ENCODE measurements at regions not wholly inside any gene's neighbourhood (a gene's known extent, or its start where the extent isn't known, plus 50 kb on each side); places are given as distances from the start of the nearest gene placed in this dataset.

DNA sequence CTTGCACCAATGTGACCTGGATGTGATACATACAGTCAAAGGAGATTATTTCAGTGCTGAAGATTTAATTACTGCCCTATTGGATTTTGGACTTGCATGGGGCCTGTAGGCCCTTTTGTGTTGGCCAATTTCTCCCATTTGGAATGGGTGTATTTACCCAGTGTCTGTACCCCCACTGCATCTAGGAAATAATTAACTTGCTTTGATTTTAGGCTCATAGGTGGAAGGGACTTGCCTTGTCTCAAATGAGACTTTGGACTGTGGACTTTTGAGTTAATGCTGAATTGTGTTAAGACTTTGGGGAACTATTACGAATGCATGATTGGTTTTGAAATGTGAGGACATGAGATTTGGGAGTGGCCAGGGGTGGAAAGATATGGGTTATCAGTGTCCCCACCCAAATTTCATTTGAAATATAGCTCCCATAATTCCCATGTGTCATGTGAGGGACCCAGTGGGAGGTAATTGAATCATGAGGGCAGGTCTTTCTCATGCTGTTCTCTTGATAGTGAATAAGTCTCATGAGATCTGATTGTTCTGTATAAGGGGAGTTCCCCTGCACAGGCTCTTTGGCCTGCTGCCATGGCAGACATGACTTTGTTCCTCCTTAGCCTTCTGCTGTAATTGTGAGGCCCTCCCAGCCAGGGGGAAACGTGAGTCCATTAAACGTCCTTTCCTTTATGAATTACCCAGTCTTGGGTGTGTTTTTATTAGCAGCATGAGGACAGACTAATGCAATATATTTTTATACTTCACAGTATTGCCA lies 362.2 kb upstream of the SPANXN4 start:
- H3K9me3 ChIP-seq = no peaks in the 10 kb centered on the region
- H3K4me3 ChIP-seq = no peak overlapping the region
- no peaks in the 10 kb centered on the region for H3K4me1 ChIP-seq
- H3K27ac ChIP-seq = no peak overlapping the region
- FAIRE-seq (no peak), DNase-seq (ENCODE audit: low read depth in 1 of 2, low spot score in 1 of 2) (no peak), ATAC-seq (no peak)
- TF ChIP-seq CHD4 (IDR thresholded peaks at IDR 0.05; ENCODE audit: borderline replicate concordance) = no peak
- TF ChIP-seq CEBPB (IDR thresholded peaks at IDR 0.05) = no peak
- no peak for TF ChIP-seq EHMT2 (IDR thresholded peaks at IDR 0.05; ENCODE audit: low read depth)
- no peak for TF ChIP-seq ZC3H11A (IDR thresholded peaks at IDR 0.05)
- TF ChIP-seq, protein P1, sequence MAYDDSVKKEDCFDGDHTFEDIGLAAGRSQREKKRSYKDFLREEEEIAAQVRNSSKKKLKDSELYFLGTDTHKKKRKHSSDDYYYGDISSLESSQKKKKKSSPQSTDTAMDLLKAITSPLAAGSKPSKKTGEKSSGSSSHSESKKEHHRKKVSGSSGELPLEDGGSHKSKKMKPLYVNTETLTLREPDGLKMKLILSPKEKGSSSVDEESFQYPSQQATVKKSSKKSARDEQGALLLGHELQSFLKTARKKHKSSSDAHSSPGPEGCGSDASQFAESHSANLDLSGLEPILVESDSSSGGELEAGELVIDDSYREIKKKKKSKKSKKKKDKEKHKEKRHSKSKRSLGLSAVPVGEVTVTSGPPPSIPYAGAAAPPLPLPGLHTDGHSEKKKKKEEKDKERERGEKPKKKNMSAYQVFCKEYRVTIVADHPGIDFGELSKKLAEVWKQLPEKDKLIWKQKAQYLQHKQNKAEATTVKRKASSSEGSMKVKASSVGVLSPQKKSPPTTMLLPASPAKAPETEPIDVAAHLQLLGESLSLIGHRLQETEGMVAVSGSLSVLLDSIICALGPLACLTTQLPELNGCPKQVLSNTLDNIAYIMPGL (CRISPR knock-in tag; IDR thresholded peaks at IDR 0.05; ENCODE audit: borderline replicate concordance) = no peak
- no peak for TF ChIP-seq CBX8 (IDR thresholded peaks at IDR 0.05)
- TF ChIP-seq, protein P2, sequence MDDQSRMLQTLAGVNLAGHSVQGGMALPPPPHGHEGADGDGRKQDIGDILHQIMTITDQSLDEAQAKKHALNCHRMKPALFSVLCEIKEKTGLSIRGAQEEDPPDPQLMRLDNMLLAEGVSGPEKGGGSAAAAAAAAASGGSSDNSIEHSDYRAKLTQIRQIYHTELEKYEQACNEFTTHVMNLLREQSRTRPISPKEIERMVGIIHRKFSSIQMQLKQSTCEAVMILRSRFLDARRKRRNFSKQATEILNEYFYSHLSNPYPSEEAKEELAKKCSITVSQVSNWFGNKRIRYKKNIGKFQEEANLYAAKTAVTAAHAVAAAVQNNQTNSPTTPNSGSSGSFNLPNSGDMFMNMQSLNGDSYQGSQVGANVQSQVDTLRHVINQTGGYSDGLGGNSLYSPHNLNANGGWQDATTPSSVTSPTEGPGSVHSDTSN (IDR thresholded peaks at IDR 0.05) = no peak
- TF ChIP-seq HOXA7 (CRISPR knock-in tag; IDR thresholded peaks at IDR 0.05) = no peak
- ChIA-PET CTCF (no interaction called here), POLR2A (no interaction called here)
- H3K4me2 ChIP-seq = no peak overlapping the region
- 0% methylated on average over 3 of the region's 3 CpGs for WGBS (ENCODE audit: missing lambda C conversion rate)

DNA sequence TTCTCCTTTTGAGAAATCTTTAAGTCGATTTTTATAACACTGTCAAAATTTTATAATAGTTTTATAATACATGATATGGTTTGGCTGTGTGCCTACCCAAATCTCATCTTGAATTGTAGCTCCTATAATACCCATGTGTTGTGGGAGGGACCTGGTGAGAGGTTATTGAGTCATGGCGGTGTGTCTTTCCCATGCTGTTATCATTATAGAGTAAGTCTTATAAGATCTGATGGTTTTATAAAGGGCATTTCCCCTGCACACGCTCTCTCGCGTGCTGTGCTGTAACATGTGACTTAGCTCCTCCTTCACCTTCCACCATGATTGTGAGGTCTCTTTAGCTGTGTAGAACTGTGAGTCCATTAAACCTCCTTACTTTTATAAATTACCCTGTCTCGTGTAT lies 364.0 kb upstream of the SPANXN4 start:
- ChIA-PET POLR2A (no interaction called here), CTCF (no interaction called here)
- FAIRE-seq (peak; percentile 63), DNase-seq (ENCODE audit: low read depth in 1 of 2, low spot score in 1 of 2) (no peak), ATAC-seq (no peak)
- Histone ChIP-seq H3K4me2 (no peak overlapping the region), H3K27ac (no peak overlapping the region), H3K4me1 (no peaks in the 10 kb centered on the region), H3K4me3 (no peak overlapping the region), H3K9me3 (no peaks in the 10 kb centered on the region)
- TF ChIP-seq POLR2A (IDR thresholded peaks at IDR 0.05; ENCODE audit: low read length) = no peak
- TF ChIP-seq TFCP2L1 (CRISPR knock-in tag; IDR thresholded peaks at IDR 0.05) = no peak
- no peak for TF ChIP-seq CHD4 (IDR thresholded peaks at IDR 0.05; ENCODE audit: borderline replicate concordance)
- TF ChIP-seq SREBF2 (IDR thresholded peaks at IDR 0.05) = no peak
- TF ChIP-seq PHF8 (IDR thresholded peaks at IDR 0.05; ENCODE audit: borderline replicate concordance, low read depth) = no peak
- TF ChIP-seq, protein P3, sequence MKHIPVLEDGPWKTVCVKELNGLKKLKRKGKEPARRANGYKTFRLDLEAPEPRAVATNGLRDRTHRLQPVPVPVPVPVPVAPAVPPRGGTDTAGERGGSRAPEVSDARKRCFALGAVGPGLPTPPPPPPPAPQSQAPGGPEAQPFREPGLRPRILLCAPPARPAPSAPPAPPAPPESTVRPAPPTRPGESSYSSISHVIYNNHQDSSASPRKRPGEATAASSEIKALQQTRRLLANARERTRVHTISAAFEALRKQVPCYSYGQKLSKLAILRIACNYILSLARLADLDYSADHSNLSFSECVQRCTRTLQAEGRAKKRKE (CRISPR knock-in tag; IDR thresholded peaks at IDR 0.05; ENCODE audit: low read depth) = no peak
- no peak for TF ChIP-seq NFE2L2 (conservative IDR thresholded peaks at IDR 0.05; ENCODE audit: low read length)
- TF ChIP-seq CEBPB (IDR thresholded peaks at IDR 0.05) = no peak
- TF ChIP-seq, protein P4, sequence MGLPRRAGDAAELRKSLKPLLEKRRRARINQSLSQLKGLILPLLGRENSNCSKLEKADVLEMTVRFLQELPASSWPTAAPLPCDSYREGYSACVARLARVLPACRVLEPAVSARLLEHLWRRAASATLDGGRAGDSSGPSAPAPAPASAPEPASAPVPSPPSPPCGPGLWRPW (IDR thresholded peaks at IDR 0.05) = no peak
- no peak for TF ChIP-seq ZC3H11A (IDR thresholded peaks at IDR 0.05)
- TF ChIP-seq RARB (CRISPR knock-in tag; IDR thresholded peaks at IDR 0.05) = no peak
- TF ChIP-seq RCOR1 (IDR thresholded peaks at IDR 0.05; ENCODE audit: low read depth, low read length) = no peak
- TF ChIP-seq MYC (IDR thresholded peaks at IDR 0.05; ENCODE audit: borderline replicate concordance, low read length) = no peak
- TF ChIP-seq HOXB13 (CRISPR knock-in tag; IDR thresholded peaks at IDR 0.05; ENCODE audit: low read depth) = no peak
- TF ChIP-seq, protein P5, sequence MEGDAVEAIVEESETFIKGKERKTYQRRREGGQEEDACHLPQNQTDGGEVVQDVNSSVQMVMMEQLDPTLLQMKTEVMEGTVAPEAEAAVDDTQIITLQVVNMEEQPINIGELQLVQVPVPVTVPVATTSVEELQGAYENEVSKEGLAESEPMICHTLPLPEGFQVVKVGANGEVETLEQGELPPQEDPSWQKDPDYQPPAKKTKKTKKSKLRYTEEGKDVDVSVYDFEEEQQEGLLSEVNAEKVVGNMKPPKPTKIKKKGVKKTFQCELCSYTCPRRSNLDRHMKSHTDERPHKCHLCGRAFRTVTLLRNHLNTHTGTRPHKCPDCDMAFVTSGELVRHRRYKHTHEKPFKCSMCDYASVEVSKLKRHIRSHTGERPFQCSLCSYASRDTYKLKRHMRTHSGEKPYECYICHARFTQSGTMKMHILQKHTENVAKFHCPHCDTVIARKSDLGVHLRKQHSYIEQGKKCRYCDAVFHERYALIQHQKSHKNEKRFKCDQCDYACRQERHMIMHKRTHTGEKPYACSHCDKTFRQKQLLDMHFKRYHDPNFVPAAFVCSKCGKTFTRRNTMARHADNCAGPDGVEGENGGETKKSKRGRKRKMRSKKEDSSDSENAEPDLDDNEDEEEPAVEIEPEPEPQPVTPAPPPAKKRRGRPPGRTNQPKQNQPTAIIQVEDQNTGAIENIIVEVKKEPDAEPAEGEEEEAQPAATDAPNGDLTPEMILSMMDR (IDR thresholded peaks at IDR 0.05) = no peak
- WGBS (ENCODE audit: missing lambda C conversion rate) = 49% methylated on average over 6 of the region's 6 CpGs

All from A549 (cell line).